ENCODE measurements at regions not wholly inside any gene's neighbourhood (a gene's known extent, or its start where the extent isn't known, plus 50 kb on each side); places are given as distances from the start of the nearest gene placed in this dataset.

DNA sequence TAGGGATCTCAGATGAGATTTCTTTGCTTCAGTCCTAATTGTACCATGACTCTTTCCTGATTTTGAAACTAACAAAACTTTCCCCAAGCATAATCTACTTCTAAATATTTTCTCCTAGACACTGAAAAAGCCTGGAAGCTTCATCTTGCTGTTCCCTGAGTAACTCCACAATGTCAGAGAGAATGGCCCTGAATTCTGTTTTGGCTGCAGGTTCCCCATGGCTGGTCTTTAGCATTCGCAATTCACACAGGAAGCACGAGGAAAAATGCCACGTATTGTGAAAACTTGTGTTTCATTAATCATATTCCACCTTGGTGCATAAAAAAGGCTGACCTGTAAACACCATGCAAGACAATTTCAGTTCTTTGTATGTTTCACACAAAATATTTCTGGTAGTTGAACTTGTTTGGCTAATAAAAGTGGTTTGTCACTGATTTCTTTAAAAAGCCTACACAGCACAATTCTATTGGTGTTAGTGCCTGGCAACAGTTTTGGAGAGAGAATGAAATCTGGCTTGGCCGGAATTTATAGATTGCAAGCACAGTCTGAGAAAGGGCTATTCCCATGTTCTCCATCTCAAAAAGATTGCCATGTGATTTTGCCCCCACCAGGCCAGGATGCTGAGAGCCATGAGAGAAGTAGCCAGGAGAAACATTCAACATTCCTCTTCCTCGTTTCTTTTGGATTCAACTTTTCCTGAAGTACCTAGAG is 367.1 kb downstream of the NDFIP2 start:
- Histone ChIP-seq H2BK120ac (ENCODE audit: low read depth, low read length, poor library complexity, severe bottlenecking) (no peak overlapping the region), H3K9ac (ENCODE audit: extremely low read depth, insufficient read length, low read length) (no peak overlapping the region), H3K4ac (ENCODE audit: low read depth, low read length) (no peak overlapping the region), H3K56ac (ENCODE audit: insufficient read length, low read depth, low read length) (no peak overlapping the region), H2AFZ (ENCODE audit: low read length) (peak overlapping the region; percentile 22), H3K27me3 (ENCODE audit: insufficient read depth, low read length) (no peaks in the 10 kb centered on the region), H4K91ac (ENCODE audit: insufficient read length, low read depth, low read length) (no peak overlapping the region), H3T11ph (ENCODE audit: low read length) (no peak overlapping the region), H3K27ac (ENCODE audit: insufficient read length, low read depth, low read length) (no peak overlapping the region), H3K9me3 (ENCODE audit: control insufficient read depth, low read depth, low read length) (no peaks in the 10 kb centered on the region), H3K18ac (ENCODE audit: insufficient read length, low read depth, low read length) (no peak overlapping the region), H2BK12ac (ENCODE audit: insufficient read length, low read depth, low read length) (no peak overlapping the region), H2BK20ac (ENCODE audit: low read depth, low read length, poor library complexity, severe bottlenecking) (no peak overlapping the region), H3K4me1 (ENCODE audit: insufficient read depth, low read length) (no peaks in the 10 kb centered on the region; the same call in 1 of the 2 replicates), H4K5ac (ENCODE audit: insufficient read length, low read depth, low read length) (no peak overlapping the region), H2BK15ac (ENCODE audit: low read depth, low read length) (no peak overlapping the region), H4K20me1 (ENCODE audit: control insufficient read depth, insufficient read depth, insufficient read length) (no peaks in the 10 kb centered on the region), H2BK5ac (ENCODE audit: insufficient read length, low read length) (no peak overlapping the region), H3K79me1 (ENCODE audit: insufficient read depth, low read depth, low read length, poor library complexity, severe bottlenecking) (no peaks in the 10 kb centered on the region), H3K4me2 (ENCODE audit: insufficient read depth, insufficient read length, low read length) (no peak overlapping the region), H4K8ac (replicated peaks; ENCODE audit: insufficient read length, low read depth, low read length) (no peak overlapping the region), H2AK5ac (ENCODE audit: insufficient read length, low read length) (no peak overlapping the region), H3K14ac (ENCODE audit: insufficient read depth, low read length) (no peak overlapping the region), H3K23ac (ENCODE audit: insufficient read length, low read depth, low read length) (no peak overlapping the region), H3K79me2 (ENCODE audit: insufficient read depth, low read length) (no peaks in the 10 kb centered on the region), H3K23me2 (ENCODE audit: insufficient read length, low read depth, low read length, poor library complexity, severe bottlenecking) (no peaks in the 10 kb centered on the region)
- peaks cover 0 to 3% of the 10 kb centered on the region in 2 experiments; a peak in 1 of 5 replicates for H3K9me3 Mint-ChIP-seq
- no peak for DNase-seq
- peak overlapping the region in 1 of 3 experiments; percentile 68; a peak in 2 of 7 replicates for H3K27ac Mint-ChIP-seq
- H3K27me3 Mint-ChIP-seq (ENCODE audit: low read depth), result no peaks in the 10 kb centered on the region
- H3K4me1 Mint-ChIP-seq, result peaks cover 7 to 14% of the 10 kb centered on the region in 2 experiments
- TF ChIP-seq CTCF (conservative IDR thresholded peaks at IDR 0.05), result no peak
- no CpG with 5 or more reads among the region's 5 CpGs for WGBS (ENCODE audit: extremely low coverage, insufficient read length, low lambda C conversion rate)
- no peak overlapping the region for H3K4me3 Mint-ChIP-seq
- H3K36me3 Mint-ChIP-seq (ENCODE audit: insufficient read depth in 1 of 3, low read depth in 3 of 3), result no peaks in the 10 kb centered on the region; a peak in 1 of 7 replicates
